HEK293 (cell line): ENCODE measurements at regions not wholly inside any gene's neighbourhood (a gene's known extent, or its start where the extent isn't known, plus 50 kb on each side); places are given as distances from the start of the nearest gene placed in this dataset.

Experiments used
- CTCF ChIA-PET: fragments of 350-600 bp; formaldehyde crosslinking; extraction: SDS; loops from one replicate; lab custom pipeline; 2021; ENCODE audit warnings: antibody characterized with exemption; lab: Yijun Ruan, JAX
- POLR2A ChIA-PET: fragments of 300-600 bp; formaldehyde crosslinking; extraction: SDS; loops from one replicate; lab custom pipeline; 2020; ENCODE audit warnings: antibody characterized with exemption, inconsistent platforms; lab: Yijun Ruan, JAX
- H3K27ac ChIP-seq: fragments of 200-500 bp; sonication (Bioruptor generic); 2 replicates; pipeline ENCODE4 v1.5.1; 2014; ENCODE audit warnings: low read depth, low read length, control low read depth, inconsistent platforms; ENCODE audit errors: extremely low read depth
- H3K36me3 ChIP-seq, 2 experiments: fragments of 200-500 bp in 1 of 2; sonication (Bioruptor generic) in 1 of 2; 1 replicate in 1 of 2; 2 replicates in 1 of 2; pipeline ENCODE4 v1.5.1; 2014 to 2017; ENCODE audit warnings: inconsistent platforms in 2 of 2, low read length in 2 of 2; ENCODE audit not compliant: control insufficient read depth in 2 of 2, insufficient read depth in 1 of 2
- H3K4me1 ChIP-seq: fragments of 200-500 bp; sonication (Bioruptor generic); 2 replicates; pipeline ENCODE4 v1.5.1; 2014; ENCODE audit warnings: mild to moderate bottlenecking, low read length, inconsistent platforms; ENCODE audit not compliant: control insufficient read depth, insufficient read depth
- H3K4me3 ChIP-seq: 2 replicates; pipeline ENCODE4 v1.5.1; 2011; ENCODE audit warnings: low read depth, mild to moderate bottlenecking, control low read depth, low read length, moderate library complexity
- H3K9me3 ChIP-seq: fragments of 200-500 bp; sonication (Bioruptor generic); 2 replicates; pipeline ENCODE4 v1.5.1; 2014; ENCODE audit warnings: low read depth, low read length, inconsistent platforms; ENCODE audit not compliant: control insufficient read depth, insufficient read depth
- GLIS1 ChIP-seq: fragments of 450-650 bp; formaldehyde crosslinking; IDR thresholded peaks from 2 replicates; pipeline ENCODE4 v1.5.1; 2016; ENCODE audit warnings: missing biosample characterization, missing genetic modification characterization
- PRDM1 ChIP-seq: fragments of 450-650 bp; formaldehyde crosslinking; IDR thresholded peaks from 2 replicates; pipeline ENCODE4; 2016; ENCODE audit warnings: missing biosample characterization, missing genetic modification characterization
- SALL2 ChIP-seq: fragments of 450-650 bp; formaldehyde crosslinking; IDR thresholded peaks from 2 replicates; pipeline ENCODE4 v1.5.0; 2017; ENCODE audit warnings: missing biosample characterization, mild to moderate bottlenecking, missing genetic modification characterization, borderline replicate concordance
- SCRT2 ChIP-seq: fragments of 450-650 bp; formaldehyde crosslinking; IDR thresholded peaks from 2 replicates; pipeline ENCODE4 v1.5.1; 2016; ENCODE audit warnings: missing biosample characterization, missing genetic modification characterization
- ZBTB48 ChIP-seq: fragments of 450-650 bp; formaldehyde crosslinking; IDR thresholded peaks from 2 replicates; pipeline ENCODE4 v1.5.1; 2016; ENCODE audit warnings: missing biosample characterization, missing genetic modification characterization
- ZNF146 ChIP-seq: fragments of 450-650 bp; formaldehyde crosslinking; IDR thresholded peaks from 2 replicates; pipeline ENCODE4 v1.5.1; 2016; ENCODE audit warnings: missing biosample characterization, missing genetic modification characterization
- ZNF16 ChIP-seq: fragments of 450-650 bp; formaldehyde crosslinking; IDR thresholded peaks from 2 replicates; pipeline ENCODE4 v1.5.1; 2016; ENCODE audit warnings: low read depth, missing biosample characterization, missing genetic modification characterization
- ZNF169 ChIP-seq: fragments of 450-650 bp; formaldehyde crosslinking; IDR thresholded peaks from 2 replicates; pipeline ENCODE4 v1.5.1; 2016; ENCODE audit warnings: missing biosample characterization, missing genetic modification characterization
- ZNF311 ChIP-seq: fragments of 450-650 bp; formaldehyde crosslinking; IDR thresholded peaks from 2 replicates; pipeline ENCODE4 v1.5.1; 2017; ENCODE audit warnings: missing biosample characterization, missing genetic modification characterization, borderline replicate concordance
- ZNF354C ChIP-seq: fragments of 450-650 bp; formaldehyde crosslinking; IDR thresholded peaks from 2 replicates; pipeline ENCODE4 v1.5.1; 2016; ENCODE audit warnings: missing biosample characterization, missing genetic modification characterization, low read depth, borderline replicate concordance
- ZNF391 ChIP-seq: fragments of 450-650 bp; formaldehyde crosslinking; IDR thresholded peaks from 2 replicates; pipeline ENCODE4 v1.5.1; 2016; ENCODE audit warnings: low read depth, missing biosample characterization, missing genetic modification characterization, borderline replicate concordance
- ZNF426 ChIP-seq: fragments of 450-650 bp; formaldehyde crosslinking; IDR thresholded peaks from 2 replicates; pipeline ENCODE4 v1.5.1; 2017; ENCODE audit warnings: missing biosample characterization, missing genetic modification characterization, mild to moderate bottlenecking, inconsistent platforms, moderate library complexity
- ZNF76 ChIP-seq: fragments of 450-650 bp; formaldehyde crosslinking; IDR thresholded peaks from 2 replicates; pipeline ENCODE4; 2016; ENCODE audit warnings: low read depth, missing biosample characterization, missing genetic modification characterization, borderline replicate concordance
- ZNF768 ChIP-seq: fragments of 450-650 bp; formaldehyde crosslinking; IDR thresholded peaks from 2 replicates; pipeline ENCODE4 v1.5.1; 2018; ENCODE audit warnings: missing biosample characterization, mild to moderate bottlenecking, missing genetic modification characterization
- TF ChIP-seq, protein P1 (sequence below): fragments of 450-650 bp; formaldehyde crosslinking; IDR thresholded peaks from 2 replicates; pipeline ENCODE4 v1.5.1; 2016; ENCODE audit warnings: missing biosample characterization, missing genetic modification characterization
- TF ChIP-seq, protein P2 (sequence below): fragments of 450-650 bp; formaldehyde crosslinking; IDR thresholded peaks from 2 replicates; pipeline ENCODE4 v1.5.1; 2017; ENCODE audit warnings: missing biosample characterization, missing genetic modification characterization
- TF ChIP-seq, protein P3 (sequence below): sonication (generic); formaldehyde crosslinking; IDR thresholded peaks from 2 replicates; pipeline ENCODE4 v1.8.1; 2022; ENCODE audit warnings: mild to moderate bottlenecking, moderate library complexity, missing genetic modification reagents
- TF ChIP-seq, protein P4 (sequence below): fragments of 450-650 bp; IDR thresholded peaks from 2 replicates; pipeline ENCODE4 v1.5.1; 2018; ENCODE audit warnings: missing biosample characterization, missing genetic modification characterization
- TF ChIP-seq, protein P5 (sequence below): fragments of 450-650 bp; formaldehyde crosslinking; IDR thresholded peaks from 2 replicates; pipeline ENCODE4 v1.5.1; 2016; ENCODE audit warnings: missing biosample characterization, missing genetic modification characterization

DNA sequence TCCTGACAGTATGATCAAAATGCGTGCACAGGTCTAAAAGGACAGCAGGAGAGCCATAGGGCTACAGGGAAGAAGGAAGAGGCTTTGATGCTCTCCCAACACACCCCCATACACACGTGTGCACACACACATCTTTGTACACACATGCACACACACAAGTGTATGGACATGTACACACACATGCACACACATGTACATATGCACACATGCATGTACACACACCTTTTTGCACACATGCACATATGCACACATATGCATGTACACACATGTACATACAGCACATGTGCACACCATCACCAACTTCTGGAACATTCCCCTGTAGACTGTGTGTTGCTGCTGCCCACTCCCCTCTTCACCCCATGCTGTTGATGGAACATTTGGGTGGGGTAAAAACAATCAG, 255.6 kb upstream of the CTBP2 start:
- no peaks in the 10 kb centered on the region for H3K9me3 ChIP-seq
- no peak overlapping the region for H3K4me3 ChIP-seq
- TF ChIP-seq ZNF16 (no peak), ZNF76 (tag by site-specific recombination) (no peak), ZNF768 (tag by site-specific recombination) (no peak), ZNF426 (tag by site-specific recombination) (no peak), PRDM1 (tag by site-specific recombination) (no peak), GLIS1 (tag by site-specific recombination) (no peak), SCRT2 (tag by site-specific recombination) (no peak), ZNF169 (tag by site-specific recombination) (no peak), ZBTB48 (tag by site-specific recombination) (no peak), ZNF391 (no peak), ZNF146 (no peak), SALL2 (tag by site-specific recombination) (no peak), ZNF354C (tag by site-specific recombination) (no peak), ZNF311 (tag by site-specific recombination) (no peak)
- TF ChIP-seq, protein P1, sequence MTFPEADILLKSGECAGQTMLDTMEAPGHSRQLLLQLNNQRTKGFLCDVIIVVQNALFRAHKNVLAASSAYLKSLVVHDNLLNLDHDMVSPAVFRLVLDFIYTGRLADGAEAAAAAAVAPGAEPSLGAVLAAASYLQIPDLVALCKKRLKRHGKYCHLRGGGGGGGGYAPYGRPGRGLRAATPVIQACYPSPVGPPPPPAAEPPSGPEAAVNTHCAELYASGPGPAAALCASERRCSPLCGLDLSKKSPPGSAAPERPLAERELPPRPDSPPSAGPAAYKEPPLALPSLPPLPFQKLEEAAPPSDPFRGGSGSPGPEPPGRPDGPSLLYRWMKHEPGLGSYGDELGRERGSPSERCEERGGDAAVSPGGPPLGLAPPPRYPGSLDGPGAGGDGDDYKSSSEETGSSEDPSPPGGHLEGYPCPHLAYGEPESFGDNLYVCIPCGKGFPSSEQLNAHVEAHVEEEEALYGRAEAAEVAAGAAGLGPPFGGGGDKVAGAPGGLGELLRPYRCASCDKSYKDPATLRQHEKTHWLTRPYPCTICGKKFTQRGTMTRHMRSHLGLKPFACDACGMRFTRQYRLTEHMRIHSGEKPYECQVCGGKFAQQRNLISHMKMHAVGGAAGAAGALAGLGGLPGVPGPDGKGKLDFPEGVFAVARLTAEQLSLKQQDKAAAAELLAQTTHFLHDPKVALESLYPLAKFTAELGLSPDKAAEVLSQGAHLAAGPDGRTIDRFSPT (tag by site-specific recombination), result no peak
- TF ChIP-seq, protein P2, sequence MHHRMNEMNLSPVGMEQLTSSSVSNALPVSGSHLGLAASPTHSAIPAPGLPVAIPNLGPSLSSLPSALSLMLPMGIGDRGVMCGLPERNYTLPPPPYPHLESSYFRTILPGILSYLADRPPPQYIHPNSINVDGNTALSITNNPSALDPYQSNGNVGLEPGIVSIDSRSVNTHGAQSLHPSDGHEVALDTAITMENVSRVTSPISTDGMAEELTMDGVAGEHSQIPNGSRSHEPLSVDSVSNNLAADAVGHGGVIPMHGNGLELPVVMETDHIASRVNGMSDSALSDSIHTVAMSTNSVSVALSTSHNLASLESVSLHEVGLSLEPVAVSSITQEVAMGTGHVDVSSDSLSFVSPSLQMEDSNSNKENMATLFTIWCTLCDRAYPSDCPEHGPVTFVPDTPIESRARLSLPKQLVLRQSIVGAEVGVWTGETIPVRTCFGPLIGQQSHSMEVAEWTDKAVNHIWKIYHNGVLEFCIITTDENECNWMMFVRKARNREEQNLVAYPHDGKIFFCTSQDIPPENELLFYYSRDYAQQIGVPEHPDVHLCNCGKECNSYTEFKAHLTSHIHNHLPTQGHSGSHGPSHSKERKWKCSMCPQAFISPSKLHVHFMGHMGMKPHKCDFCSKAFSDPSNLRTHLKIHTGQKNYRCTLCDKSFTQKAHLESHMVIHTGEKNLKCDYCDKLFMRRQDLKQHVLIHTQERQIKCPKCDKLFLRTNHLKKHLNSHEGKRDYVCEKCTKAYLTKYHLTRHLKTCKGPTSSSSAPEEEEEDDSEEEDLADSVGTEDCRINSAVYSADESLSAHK, result no peak
- TF ChIP-seq, protein P3, sequence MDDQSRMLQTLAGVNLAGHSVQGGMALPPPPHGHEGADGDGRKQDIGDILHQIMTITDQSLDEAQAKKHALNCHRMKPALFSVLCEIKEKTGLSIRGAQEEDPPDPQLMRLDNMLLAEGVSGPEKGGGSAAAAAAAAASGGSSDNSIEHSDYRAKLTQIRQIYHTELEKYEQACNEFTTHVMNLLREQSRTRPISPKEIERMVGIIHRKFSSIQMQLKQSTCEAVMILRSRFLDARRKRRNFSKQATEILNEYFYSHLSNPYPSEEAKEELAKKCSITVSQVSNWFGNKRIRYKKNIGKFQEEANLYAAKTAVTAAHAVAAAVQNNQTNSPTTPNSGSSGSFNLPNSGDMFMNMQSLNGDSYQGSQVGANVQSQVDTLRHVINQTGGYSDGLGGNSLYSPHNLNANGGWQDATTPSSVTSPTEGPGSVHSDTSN, result no peak
- TF ChIP-seq, protein P4, sequence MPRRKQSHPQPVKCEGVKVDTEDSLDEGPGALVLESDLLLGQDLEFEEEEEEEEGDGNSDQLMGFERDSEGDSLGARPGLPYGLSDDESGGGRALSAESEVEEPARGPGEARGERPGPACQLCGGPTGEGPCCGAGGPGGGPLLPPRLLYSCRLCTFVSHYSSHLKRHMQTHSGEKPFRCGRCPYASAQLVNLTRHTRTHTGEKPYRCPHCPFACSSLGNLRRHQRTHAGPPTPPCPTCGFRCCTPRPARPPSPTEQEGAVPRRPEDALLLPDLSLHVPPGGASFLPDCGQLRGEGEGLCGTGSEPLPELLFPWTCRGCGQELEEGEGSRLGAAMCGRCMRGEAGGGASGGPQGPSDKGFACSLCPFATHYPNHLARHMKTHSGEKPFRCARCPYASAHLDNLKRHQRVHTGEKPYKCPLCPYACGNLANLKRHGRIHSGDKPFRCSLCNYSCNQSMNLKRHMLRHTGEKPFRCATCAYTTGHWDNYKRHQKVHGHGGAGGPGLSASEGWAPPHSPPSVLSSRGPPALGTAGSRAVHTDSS (tag by site-specific recombination), result no peak
- TF ChIP-seq, protein P5, sequence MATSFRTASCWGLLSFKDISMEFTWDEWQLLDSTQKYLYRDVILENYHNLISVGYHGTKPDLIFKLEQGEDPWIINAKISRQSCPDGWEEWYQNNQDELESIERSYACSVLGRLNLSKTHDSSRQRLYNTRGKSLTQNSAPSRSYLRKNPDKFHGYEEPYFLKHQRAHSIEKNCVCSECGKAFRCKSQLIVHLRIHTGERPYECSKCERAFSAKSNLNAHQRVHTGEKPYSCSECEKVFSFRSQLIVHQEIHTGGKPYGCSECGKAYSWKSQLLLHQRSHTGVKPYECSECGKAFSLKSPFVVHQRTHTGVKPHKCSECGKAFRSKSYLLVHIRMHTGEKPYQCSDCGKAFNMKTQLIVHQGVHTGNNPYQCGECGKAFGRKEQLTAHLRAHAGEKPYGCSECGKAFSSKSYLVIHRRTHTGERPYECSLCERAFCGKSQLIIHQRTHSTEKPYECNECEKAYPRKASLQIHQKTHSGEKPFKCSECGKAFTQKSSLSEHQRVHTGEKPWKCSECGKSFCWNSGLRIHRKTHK (tag by site-specific recombination), result no peak
- POLR2A ChIA-PET, result no interaction called here
- H3K27ac ChIP-seq, result no peak overlapping the region
- CTCF ChIA-PET, result interaction anchor here (0.6 to 1.1 kb wide), 3 partner anchors 33 to 205 kb away, joined by 3 read pairs; no protein-coding TSS in a partner anchor
- no peaks in the 10 kb centered on the region; the same call in 1 of the 2 replicates for H3K4me1 ChIP-seq
- no peaks in the 10 kb centered on the region for H3K36me3 ChIP-seq
